ENCODE measurements at regions not wholly inside any gene's neighbourhood (a gene's known extent, or its start where the extent isn't known, plus 50 kb on each side); places are given as distances from the start of the nearest gene placed in this dataset.
A peak's percentile ranks its signal among the peaks of the same experiment; 100 is the strongest.

GRCh38 chr1:94654031-94654430 lies 112.5 kb upstream of the F3 start:
- Histone ChIP-seq H3K4me2 (ENCODE audit: low read depth, low read length) (no peak overlapping the region), H3K4ac (ENCODE audit: low read depth, low read length) (peak overlapping the region; percentile 97), H3K23ac (ENCODE audit: low read depth, low read length) (peak overlapping the region; percentile 79), H2AFZ (replicated peaks; ENCODE audit: low read length, poor library complexity) (peak overlapping the region; percentile 64), H2BK20ac (ENCODE audit: low read depth, low read length) (peak overlapping the region; percentile 66), H3K36me3 (ENCODE audit: control insufficient read depth, insufficient read depth, low read length) (no peaks in the 10 kb centered on the region), H3K18ac (ENCODE audit: low read depth, low read length) (peak overlapping the region; percentile 6; the same call in 1 of the 2 replicates), H3K27ac (ENCODE audit: insufficient read depth, low read length) (peak overlapping the region; percentile 74), H3K9me3 (ENCODE audit: control insufficient read depth, insufficient read depth, low read length) (no peaks in the 10 kb centered on the region), H2BK5ac (ENCODE audit: low read depth, low read length, poor library complexity, severe bottlenecking) (peak overlapping the region; percentile 80), H3K79me1 (ENCODE audit: low read depth in 1 of 2, low read length in 2 of 2) (peaks cover 0 to 9% of the 10 kb centered on the region in 2 experiments; a peak in 1 of 4 replicates), H4K5ac (ENCODE audit: low read depth, low read length) (peak overlapping the region; percentile 97), H2AK5ac (ENCODE audit: low read depth, low read length) (peak overlapping the region; percentile 98), H3K9me1 (ENCODE audit: insufficient read depth, low read length) (peaks cover 16% of the 10 kb centered on the region), H4K8ac (ENCODE audit: low read depth in 2 of 2, low read length in 2 of 2) (peak overlapping the region; percentile 87 to 96), H2BK15ac (ENCODE audit: low read depth, low read length) (peak overlapping the region; percentile 97), H3K4me3 (ENCODE audit: insufficient read depth, low read depth, low read length) (no peak overlapping the region), H3K56ac (ENCODE audit: extremely low read depth, insufficient read depth, low read length) (peak overlapping the region; percentile 63), H2AK9ac (replicated peaks; ENCODE audit: low read depth, low read length, poor library complexity) (peak overlapping the region; percentile 76), H4K91ac (ENCODE audit: insufficient read depth, low read depth, low read length) (peak overlapping the region; percentile 98), H2BK120ac (ENCODE audit: low read depth, low read length) (peak overlapping the region; percentile 100), H4K20me1 (ENCODE audit: insufficient read depth, low read length) (no peaks in the 10 kb centered on the region), H3K9ac (ENCODE audit: low read depth, low read length) (no peak overlapping the region; the same call in 1 of the 2 replicates), H3K27me3 (ENCODE audit: control insufficient read depth, insufficient read depth, low read length) (no peaks in the 10 kb centered on the region), H3K4me1 (ENCODE audit: control insufficient read depth, insufficient read depth, low read length) (peaks cover 15% of the 10 kb centered on the region), H3K14ac (replicated peaks; ENCODE audit: low read depth, low read length) (peak overlapping the region; percentile 96)
- POLR2A ChIA-PET (ENCODE audit: unreplicated experiment), result interaction anchor here (0.6 to 1.2 kb wide), 3 partner anchors 112 to 119 kb away, joined by 3 to 6 read pairs (median 3); partner anchors contain the start of gene F3
- CTCF ChIA-PET, result interaction anchor here (0.9 kb wide), 1 partner anchor 45 kb away, joined by 3 read pairs; no protein-coding TSS in a partner anchor
- intact Hi-C loops (cut with micrococcal nuclease), result no loop called here
- peak; percentile 67 for ATAC-seq (ENCODE audit: low read depth)
- no peak for TF ChIP-seq RCOR1 (IDR thresholded peaks at IDR 0.05; ENCODE audit: insufficient replicate concordance, low read length)
- no peak for TF ChIP-seq USF2 (IDR thresholded peaks at IDR 0.05; ENCODE audit: low read depth, low read length)
- no peak for TF ChIP-seq BHLHE40 (IDR thresholded peaks at IDR 0.05; ENCODE audit: low read depth, low read length)
- TF ChIP-seq NFE2L2 (IDR thresholded peaks at IDR 0.05; ENCODE audit: low read depth, low read length), result no peak
- TF ChIP-seq ELK1 (IDR thresholded peaks at IDR 0.05; ENCODE audit: borderline replicate concordance, low read depth, low read length), result no peak
- TF ChIP-seq MXI1 (IDR thresholded peaks at IDR 0.05; ENCODE audit: borderline replicate concordance, low read depth, low read length), result no peak
- no peak for TF ChIP-seq CHD1 (IDR thresholded peaks at IDR 0.05; ENCODE audit: low read depth, low read length)
- dilution Hi-C loops (cut with HindIII; ENCODE audit: low sequenced_read_pairs, unreplicated experiment), result no loop called here
- BruUV-seq (replicated peaks), result no TSS peak
- peak; percentile 53 for DNase-seq
- in situ Hi-C loops (cut with MboI; ENCODE audit: low sequenced_read_pairs), result no loop called here
- WGBS, 2 experiments (ENCODE audit: extremely low coverage in 2 of 2, insufficient read length in 1 of 2), result no CpG with 5 or more reads among the region's 1 CpG
